HCT116 (cell line): ENCODE measurements at regions not wholly inside any gene's neighbourhood (a gene's known extent, or its start where the extent isn't known, plus 50 kb on each side); places are given as distances from the start of the nearest gene placed in this dataset.
"Not testable (repeated sequence)": the region's sequence is repeated elsewhere in the genome, so short reads cannot be mapped to it uniquely, and the experiment has no call there.

Source experiments
- ATAC-seq: fragments of 200-7000 bp; cut with Tn5 transposase; 2 replicates; pipeline ENCODE4 v1.9.1; 2020; ENCODE audit warnings: mild to moderate bottlenecking, moderate library complexity
- BruUV-seq: library from RNA; stranded (reverse); fragments of 400-500 nt; replicated peaks from 2 replicates; lab custom pipeline; 2021; lab: Mats Ljungman, UMichigan
- CTCF ChIA-PET: fragments of 300-600 bp; sonication (Branson Sonifier 250); formaldehyde crosslinking; loops from one replicate; lab custom pipeline; 2021; ENCODE audit warnings: antibody characterized with exemption; lab: Charles Lee
- POLR2A ChIA-PET: fragments of 300-600, 350-600 bp; sonication (Branson Sonifier 250); formaldehyde crosslinking; loops from one replicate; lab custom pipeline; 2021; ENCODE audit warnings: antibody characterized with exemption; lab: Charles Lee
- RAD21 ChIA-PET, 2 experiments: fragments of 300-600 bp; sonication (Branson Sonifier 250); formaldehyde crosslinking; loops; one replicate each; lab custom pipeline; 2023; ENCODE audit warnings: low total read pairs in 2 of 2; ENCODE audit not compliant: uncharacterized antibody in 2 of 2, unreplicated experiment in 2 of 2, low non-redundant PET in 1 of 2; lab: Charles Lee
- DNase-seq: peaks from one replicate; pipeline ENCODE4 v3.0.0-alpha.2; 2010; ENCODE audit warnings: low read depth, low spot score
- H2AFZ ChIP-seq: fragments of 200-600 bp; shearing (Covaris generic), sonication (generic); 2 replicates; pipeline ENCODE4 v1.6.1; 2017; ENCODE audit warnings: low read depth, mixed run types, mixed read lengths, antibody characterized with exemption, low read length; ENCODE audit not compliant: poor library complexity, severe bottlenecking
- H3K27ac ChIP-seq: 2 replicates; pipeline ENCODE4 v1.5.1; 2012; ENCODE audit warnings: low read depth, low read length
- H3K27me3 ChIP-seq: fragments of 200-600 bp; sonication (generic); 2 replicates; pipeline ENCODE4 v1.6.1; 2016; ENCODE audit warnings: mixed run types, low read length, mixed read lengths; ENCODE audit not compliant: insufficient read depth
- H3K36me3 ChIP-seq, 2 experiments: fragments of 200-500 bp in 1 of 2; fragments of 200-600 bp in 1 of 2; sonication (Bioruptor generic) in 1 of 2; sonication (generic) in 1 of 2; 2 replicates each; pipeline versions ENCODE4 v1.5.1 to v1.6.1; 2014 to 2016; ENCODE audit warnings: low read length in 2 of 2, inconsistent platforms in 1 of 2, mixed read lengths in 1 of 2, mixed run types in 1 of 2; ENCODE audit not compliant: insufficient read depth in 2 of 2, control insufficient read depth in 1 of 2
- H3K4me1 ChIP-seq, 2 experiments: fragments of 200-600 bp in 1 of 2; sonication (generic) in 1 of 2; 2 replicates each; pipeline versions ENCODE4 v1.5.1 to v1.6.1; 2012 to 2017; ENCODE audit warnings: low read length in 2 of 2, inconsistent platforms in 1 of 2, mild to moderate bottlenecking in 1 of 2, mixed read lengths in 1 of 2, mixed run types in 1 of 2, moderate library complexity in 1 of 2; ENCODE audit not compliant: insufficient read depth in 2 of 2, control insufficient read depth in 1 of 2
- H3K4me2 ChIP-seq: fragments of 200-600 bp; sonication (generic); 2 replicates; pipeline ENCODE4 v1.6.1; 2017; ENCODE audit warnings: mixed run types, low read length, mixed read lengths
- H3K4me3 ChIP-seq, 2 experiments: fragments of 200-600 bp in 1 of 2; sonication (generic) in 1 of 2; replicated peaks in 1 of 2; 2 replicates each; pipeline ENCODE4 v1.5.1; 2011 to 2016; ENCODE audit warnings: low read length in 2 of 2, control low read depth in 1 of 2, low read depth in 1 of 2, mild to moderate bottlenecking in 1 of 2, mixed read lengths in 1 of 2, mixed run types in 1 of 2
- H3K79me2 ChIP-seq: fragments of 200-600 bp; sonication (generic); 2 replicates; pipeline ENCODE4 v1.6.1; 2017; ENCODE audit warnings: mild to moderate bottlenecking, mixed run types, low read length, moderate library complexity, mixed read lengths; ENCODE audit not compliant: insufficient read depth
- H3K9ac ChIP-seq: fragments of 200-600 bp; sonication (generic); 2 replicates; pipeline ENCODE4 v1.6.1; 2016; ENCODE audit warnings: low read length, mixed read lengths
- H3K9me2 ChIP-seq: fragments of 200-600 bp; sonication (generic), shearing (Covaris generic); 2 replicates; pipeline ENCODE4 v1.6.1; 2017; ENCODE audit warnings: mixed run types, mild to moderate bottlenecking, moderate library complexity; ENCODE audit not compliant: insufficient read depth
- H3K9me3 ChIP-seq, 2 experiments: fragments of 200-500 bp in 1 of 2; fragments of 200-600 bp in 1 of 2; sonication (Bioruptor generic) in 1 of 2; sonication (generic) in 1 of 2; 2 replicates each; pipeline ENCODE4 v1.6.1; 2014 to 2017; ENCODE audit warnings: low read length in 2 of 2, mixed read lengths in 2 of 2, inconsistent platforms in 1 of 2, low read depth in 1 of 2, mild to moderate bottlenecking in 1 of 2, mixed run types in 1 of 2, moderate library complexity in 1 of 2; ENCODE audit not compliant: control insufficient read depth in 1 of 2, insufficient read depth in 1 of 2
- H4K20me1 ChIP-seq: fragments of 200-600 bp; sonication (generic), shearing (Covaris generic); 2 replicates; pipeline ENCODE4 v1.6.1; 2017; ENCODE audit warnings: mixed run types, mild to moderate bottlenecking, moderate library complexity; ENCODE audit not compliant: insufficient read depth
- EZH2phosphoT487 ChIP-seq: fragments of 200-600 bp; IDR thresholded peaks from 2 replicates; pipeline ENCODE4 v1.6.1; 2018; ENCODE audit warnings: antibody characterized with exemption, borderline replicate concordance
- RAD21 ChIP-seq: IDR thresholded peaks from 2 replicates; pipeline ENCODE4 v1.6.1; 2012; ENCODE audit warnings: low read depth, mild to moderate bottlenecking
- SRF ChIP-seq: IDR thresholded peaks from 2 replicates; pipeline ENCODE4 v1.6.1; 2012; ENCODE audit warnings: low read depth
- YY1 ChIP-seq: IDR thresholded peaks from 2 replicates; pipeline ENCODE4 v1.6.1; 2011; ENCODE audit warnings: low read length, low read depth, moderate library complexity, mild to moderate bottlenecking; ENCODE audit not compliant: insufficient replicate concordance; ENCODE audit errors: extremely low read depth
- intact Hi-C: fragments of 100-400 bp; cut with micrococcal nuclease; formaldehyde crosslinking; loops from 2 replicates; pipeline ENCODE4 v1.10.0; 2022
- TF ChIP-seq, protein P1 (sequence below), 3 experiments: fragments of 200-600 bp in 1 of 3; sonication (generic) in 1 of 3; IDR thresholded peaks in 2 of 3; conservative IDR thresholded peaks in 1 of 3; 2 replicates each; pipeline ENCODE4 v1.5.1; 2012 to 2017; ENCODE audit warnings: low read depth in 2 of 3, low read length in 2 of 3, antibody characterized with exemption in 1 of 3, borderline replicate concordance in 1 of 3, control low read depth in 1 of 3, mild to moderate bottlenecking in 1 of 3, mixed read lengths in 1 of 3, mixed run types in 1 of 3, moderate library complexity in 1 of 3; ENCODE audit not compliant: insufficient read depth in 1 of 3

DNA sequence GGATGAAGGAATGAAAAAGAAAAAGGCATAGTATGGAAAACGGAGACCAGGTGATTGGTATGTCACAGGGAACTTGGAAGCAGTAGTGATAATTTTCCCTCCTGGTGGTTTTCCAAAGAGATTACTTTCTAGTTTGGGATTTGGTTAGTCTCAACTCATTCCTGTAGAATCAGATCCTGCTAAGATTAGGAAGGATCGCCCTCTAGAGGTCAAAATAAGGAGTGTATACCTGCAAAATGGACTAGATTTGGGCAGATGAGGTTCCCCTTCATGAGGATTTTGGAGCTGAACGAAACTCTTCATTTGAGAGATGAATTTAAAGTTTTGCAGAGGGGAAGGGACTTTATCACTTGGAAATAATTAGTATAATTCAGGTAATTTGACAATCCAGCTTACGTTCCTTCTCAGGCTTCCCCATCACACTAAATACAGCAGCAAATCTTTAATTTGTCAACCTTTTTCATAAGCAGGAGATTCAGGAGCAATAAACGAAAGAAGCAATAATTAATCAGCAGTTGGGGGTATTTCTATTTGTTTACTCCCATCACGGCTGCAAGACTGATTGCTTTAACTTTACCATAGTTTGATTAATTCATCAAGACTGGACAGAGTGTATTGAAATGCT is 65.2 kb downstream of the CCDC195 start:
- RAD21 ChIA-PET, result interaction anchor here in 1 of 2 experiments (0.7 kb wide), 1 partner anchor 282 kb away, joined by 3 read pairs; no protein-coding TSS in a partner anchor
- no peaks in the 10 kb centered on the region for H3K9me3 ChIP-seq
- H3K9ac ChIP-seq, result no peak overlapping the region
- H3K4me1 ChIP-seq, result peaks cover 0 to 2% of the 10 kb centered on the region in 2 experiments; a peak in 1 of 4 replicates
- no TSS peak for BruUV-seq
- no peak overlapping the region for H3K27ac ChIP-seq
- H3K79me2 ChIP-seq, result no peaks in the 10 kb centered on the region
- peak overlapping the region; percentile 19; the same call in 1 of the 2 replicates for H3K4me2 ChIP-seq
- no peaks in the 10 kb centered on the region for H4K20me1 ChIP-seq
- CTCF ChIA-PET, result interaction anchor here (0.6 to 2.3 kb wide), 9 partner anchors 18 to 1011 kb away, joined by 3 to 8 read pairs (median 4); partner anchors contain the start of gene CUL3
- intact Hi-C loops, result loop anchor here (1.0 kb wide), 1 partner anchor 294 kb away; no protein-coding TSS in a partner anchor
- H3K9me2 ChIP-seq, result no peaks in the 10 kb centered on the region
- H2AFZ ChIP-seq, result peak overlapping the region; percentile 59
- no peaks in the 10 kb centered on the region for H3K36me3 ChIP-seq
- POLR2A ChIA-PET, result interaction anchor here (0.9 kb wide), 1 partner anchor 65 kb away, joined by 3 read pairs; no protein-coding TSS in a partner anchor
- no peak overlapping the region for H3K4me3 ChIP-seq
- peak; percentile 88 for TF ChIP-seq RAD21
- TF ChIP-seq, protein P1, sequence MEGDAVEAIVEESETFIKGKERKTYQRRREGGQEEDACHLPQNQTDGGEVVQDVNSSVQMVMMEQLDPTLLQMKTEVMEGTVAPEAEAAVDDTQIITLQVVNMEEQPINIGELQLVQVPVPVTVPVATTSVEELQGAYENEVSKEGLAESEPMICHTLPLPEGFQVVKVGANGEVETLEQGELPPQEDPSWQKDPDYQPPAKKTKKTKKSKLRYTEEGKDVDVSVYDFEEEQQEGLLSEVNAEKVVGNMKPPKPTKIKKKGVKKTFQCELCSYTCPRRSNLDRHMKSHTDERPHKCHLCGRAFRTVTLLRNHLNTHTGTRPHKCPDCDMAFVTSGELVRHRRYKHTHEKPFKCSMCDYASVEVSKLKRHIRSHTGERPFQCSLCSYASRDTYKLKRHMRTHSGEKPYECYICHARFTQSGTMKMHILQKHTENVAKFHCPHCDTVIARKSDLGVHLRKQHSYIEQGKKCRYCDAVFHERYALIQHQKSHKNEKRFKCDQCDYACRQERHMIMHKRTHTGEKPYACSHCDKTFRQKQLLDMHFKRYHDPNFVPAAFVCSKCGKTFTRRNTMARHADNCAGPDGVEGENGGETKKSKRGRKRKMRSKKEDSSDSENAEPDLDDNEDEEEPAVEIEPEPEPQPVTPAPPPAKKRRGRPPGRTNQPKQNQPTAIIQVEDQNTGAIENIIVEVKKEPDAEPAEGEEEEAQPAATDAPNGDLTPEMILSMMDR (IDR thresholded peaks at IDR 0.05 in 2 of 3, conservative IDR thresholded peaks at IDR 0.05 in 1 of 3; ENCODE audit: borderline replicate concordance in 1 of 3, insufficient read depth in 1 of 3, low read depth in 2 of 3, low read length in 2 of 3), result peak; percentile 72 to 90 (median 77); a peak in 5 of 6 replicates
- TF ChIP-seq YY1, result peak; percentile 3
- TF ChIP-seq EZH2phosphoT487, result no peak
- 0 out of 2 replicates have a peak, but pooled peaks have one; percentile 35 for TF ChIP-seq SRF
- ATAC-seq, result peak; percentile 87
- DNase-seq, result peak; percentile 53
- H3K27me3 ChIP-seq, result no peaks in the 10 kb centered on the region

DNA sequence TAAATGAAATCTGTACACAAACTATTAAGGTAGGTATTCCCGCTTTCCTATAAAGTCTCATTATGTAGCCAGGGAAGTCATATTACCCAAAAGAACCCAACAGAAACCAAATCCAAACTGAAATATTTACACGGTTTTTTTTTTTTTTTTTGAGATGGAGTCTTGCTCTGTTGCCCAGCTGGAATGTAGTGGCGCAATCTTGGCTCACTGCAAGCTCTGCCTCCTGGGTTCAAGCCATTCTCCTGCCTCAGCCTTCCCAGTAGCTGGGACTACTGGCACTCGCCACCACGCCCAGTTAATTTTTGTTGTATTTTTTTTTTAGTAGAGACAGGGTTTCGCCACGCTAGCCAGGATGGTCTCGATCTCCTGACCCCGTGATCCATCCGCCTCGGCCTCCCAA is 62.5 kb upstream of the CUL3 start:
- H3K4me2 ChIP-seq, H3K27ac ChIP-seq, H2AFZ ChIP-seq, H3K9ac ChIP-seq, H4K20me1 ChIP-seq, H3K27me3 ChIP-seq, POLR2A ChIA-PET, H3K36me3 ChIP-seq, H3K4me3 ChIP-seq, DNase-seq, H3K9me2 ChIP-seq, ATAC-seq, RAD21 ChIA-PET, H3K4me1 ChIP-seq, H3K9me3 ChIP-seq, BruUV-seq, H3K79me2 ChIP-seq: not testable (repeated sequence)
- intact Hi-C loops, result loop anchor here (5.0 kb wide), 3 partner anchors 130 to 675 kb away; no protein-coding TSS in a partner anchor
- CTCF ChIA-PET, result interaction anchor here (0.9 kb wide), 1 partner anchor 13 kb away, joined by 4 read pairs; no protein-coding TSS in a partner anchor
